Kidney epithelial cell (primary cell): ENCODE measurements at regions not wholly inside any gene's neighbourhood (a gene's known extent, or its start where the extent isn't known, plus 50 kb on each side); places are given as distances from the start of the nearest gene placed in this dataset.

Source experiments
- DNase-seq: peaks from one replicate; pipeline ENCODE4 v3.0.0-alpha.2; 2010; ENCODE audit warnings: low read depth
- H3K27me3 ChIP-seq: 2 replicates; pipeline ENCODE4 v1.6.0; 2011; ENCODE audit warnings: low read length; ENCODE audit not compliant: control insufficient read depth, insufficient read depth
- H3K36me3 ChIP-seq: 2 replicates; pipeline ENCODE4 v1.5.1; 2011; ENCODE audit warnings: low read length; ENCODE audit not compliant: control insufficient read depth, insufficient read depth
- H3K4me3 ChIP-seq: 2 replicates; pipeline ENCODE4 v1.5.1; 2011; ENCODE audit warnings: low read depth, mild to moderate bottlenecking, control low read depth, low read length
- CTCF ChIP-seq: IDR thresholded peaks from 2 replicates; pipeline ENCODE4 v1.5.1; 2011; ENCODE audit warnings: mild to moderate bottlenecking, moderate library complexity, low read length, control low read depth, inconsistent platforms; ENCODE audit not compliant: insufficient read depth, poor library complexity, severe bottlenecking

DNA sequence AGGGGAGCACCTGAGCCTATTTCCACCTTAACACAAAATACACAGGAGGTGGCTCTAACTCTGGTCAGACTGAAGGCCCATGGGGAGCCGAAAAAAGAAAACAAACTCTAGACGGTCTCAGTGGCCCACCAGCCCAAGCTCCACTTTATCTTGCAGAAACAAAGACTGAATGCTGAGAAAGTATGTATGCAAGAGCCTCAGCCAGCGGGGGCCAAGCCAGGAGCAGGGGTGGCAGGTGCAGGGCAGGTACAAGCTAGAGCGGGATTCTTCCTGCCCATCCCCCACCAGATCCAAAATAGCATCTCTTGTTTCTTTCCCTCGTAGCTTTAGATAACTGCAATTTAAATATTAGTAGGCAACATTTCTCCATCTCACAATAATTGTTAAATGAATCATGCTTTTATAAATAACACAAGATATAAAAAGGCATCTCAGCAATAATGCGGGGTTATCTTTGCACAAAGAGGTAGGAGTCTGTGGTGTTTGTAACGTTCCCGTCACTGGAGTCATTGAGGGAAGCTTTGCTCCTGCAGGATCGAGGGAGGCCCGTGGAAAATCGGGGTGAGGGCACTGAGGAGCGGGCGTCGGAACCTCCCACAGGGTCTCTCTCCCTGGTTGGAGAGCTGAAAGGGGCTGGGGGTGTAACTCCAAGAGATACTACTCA, 418.0 kb downstream of the SHANK2 start:
- no peak overlapping the region for H3K4me3 ChIP-seq
- H3K27me3 ChIP-seq, result no peaks in the 10 kb centered on the region
- no peak for TF ChIP-seq CTCF
- H3K36me3 ChIP-seq, result no peaks in the 10 kb centered on the region
- no peak for DNase-seq

- no peaks in the 10 kb centered on the region for H3K36me3 ChIP-seq
- no peak overlapping the region for H3K4me3 ChIP-seq
- no peak for DNase-seq
- TF ChIP-seq CTCF, result no peak
- no peaks in the 10 kb centered on the region for H3K27me3 ChIP-seq
These were observed 417.3 kb downstream of the SHANK2 start for GRCh38 chr11:70834984-70835560.

DNA sequence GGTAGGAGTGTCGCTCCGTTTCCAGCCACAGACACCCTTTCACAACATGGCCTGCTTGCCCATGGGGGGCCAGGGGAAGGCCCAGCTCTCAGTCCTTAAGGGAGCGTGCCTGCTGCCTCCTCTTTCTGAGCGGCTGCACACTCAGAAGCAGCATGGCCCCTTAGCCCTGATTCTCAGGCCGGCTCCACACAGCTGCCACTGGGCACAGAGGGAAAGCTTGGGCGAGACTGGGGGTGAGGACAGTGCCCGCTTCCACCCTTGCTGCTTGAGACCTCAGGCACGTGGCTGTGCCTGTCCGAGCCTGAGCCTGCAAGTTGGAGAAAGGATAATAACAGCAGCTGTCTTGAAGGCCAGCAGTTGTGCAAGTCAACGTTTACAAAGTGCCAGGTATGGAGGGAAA, 416.3 kb downstream of the SHANK2 start:
- H3K27me3 ChIP-seq, result no peaks in the 10 kb centered on the region
- no peak for DNase-seq
- no peak overlapping the region for H3K4me3 ChIP-seq
- TF ChIP-seq CTCF, result no peak
- H3K36me3 ChIP-seq, result no peaks in the 10 kb centered on the region

- TF ChIP-seq CTCF, result no peak
- DNase-seq, result no peak
- no peak overlapping the region for H3K4me3 ChIP-seq
- no peaks in the 10 kb centered on the region for H3K27me3 ChIP-seq
- H3K36me3 ChIP-seq, result no peaks in the 10 kb centered on the region
These were observed 414.2 kb downstream of the SHANK2 start for GRCh38 chr11:70838198-70838597.

DNA sequence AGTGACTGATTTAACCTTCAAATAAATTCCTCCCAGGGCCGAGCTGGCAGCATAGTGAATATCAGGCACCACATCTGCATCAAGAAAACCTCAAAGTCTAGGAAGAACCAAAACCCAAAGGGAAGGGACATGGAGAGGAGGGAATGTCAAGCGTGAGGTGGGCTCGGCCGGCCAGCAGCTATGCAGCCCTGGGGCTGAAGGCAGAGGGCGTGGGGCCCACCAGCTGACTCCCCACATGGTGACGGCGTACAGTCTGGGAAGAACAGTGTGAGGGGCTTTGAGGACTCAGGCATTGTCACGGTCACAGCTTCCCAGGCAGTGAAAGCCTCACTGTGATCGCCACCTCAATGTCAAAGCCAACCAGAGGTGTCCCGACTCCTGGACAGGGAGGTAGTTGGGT, 412.5 kb downstream of the SHANK2 start:
- Histone ChIP-seq H3K4me3 (no peak overlapping the region), H3K36me3 (no peaks in the 10 kb centered on the region), H3K27me3 (no peaks in the 10 kb centered on the region)
- no peak for DNase-seq
- TF ChIP-seq CTCF, result no peak

GRCh38 chr11:70841264-70841663, 411.1 kb downstream of the SHANK2 start:
- Histone ChIP-seq H3K4me3 (no peak overlapping the region), H3K36me3 (no peaks in the 10 kb centered on the region), H3K27me3 (no peaks in the 10 kb centered on the region)
- TF ChIP-seq CTCF, result no peak
- DNase-seq, result no peak
